ENCODE measurements at regions not wholly inside any gene's neighbourhood (a gene's known extent, or its start where the extent isn't known, plus 50 kb on each side); places are given as distances from the start of the nearest gene placed in this dataset.
"Not testable (repeated sequence)": the region's sequence is repeated elsewhere in the genome, so short reads cannot be mapped to it uniquely, and the experiment has no call there.

DNA sequence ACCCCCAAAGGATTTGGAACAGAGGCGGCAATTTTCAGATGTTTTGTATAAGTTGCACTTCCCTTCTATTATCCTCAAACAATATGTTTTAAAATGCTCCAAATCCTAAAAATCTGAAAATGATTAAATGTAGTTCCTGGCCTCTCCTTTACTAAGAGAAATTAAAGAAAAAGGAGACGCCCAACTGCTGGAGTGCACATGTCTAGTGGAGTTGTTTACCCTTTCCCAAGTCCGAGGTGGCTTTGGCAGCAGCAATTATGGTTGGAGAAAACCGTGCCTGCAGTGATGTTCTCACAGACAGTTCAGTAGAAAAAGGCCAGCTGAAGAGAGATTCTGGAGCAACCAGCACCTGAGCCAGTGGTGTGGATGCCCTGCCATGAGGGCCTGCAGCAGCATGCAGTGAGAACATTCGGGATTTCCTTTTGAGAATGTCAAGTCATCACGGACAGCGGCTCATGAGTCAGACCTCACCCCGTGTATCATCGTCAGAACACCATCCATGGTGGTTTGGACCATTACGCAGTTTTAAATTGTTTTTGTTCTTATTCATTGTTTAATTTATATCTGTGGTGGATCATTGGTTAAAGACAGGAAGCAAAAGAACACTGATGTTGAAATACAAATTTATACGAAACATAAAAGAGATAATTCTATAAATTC is 179.0 kb upstream of the KRR1 start:
- Histone ChIP-seq H3K4me1 (ENCODE audit: control insufficient read depth, insufficient read depth, low read length, poor library complexity, severe bottlenecking) (no peaks in the 10 kb centered on the region), H3K36me3 (ENCODE audit: control insufficient read depth, insufficient read depth, low read length) (no peaks in the 10 kb centered on the region), H3K4me3 (ENCODE audit: insufficient read depth, low read depth, low read length, poor library complexity, severe bottlenecking) (no peak overlapping the region), H3K27me3 (replicated peaks; ENCODE audit: control insufficient read depth, insufficient read depth, low read length, poor library complexity, severe bottlenecking) (no peaks in the 10 kb centered on the region), H3K9me3 (ENCODE audit: control insufficient read depth, low read length) (no peaks in the 10 kb centered on the region), H3K27ac (ENCODE audit: insufficient read depth, low read length, poor library complexity, severe bottlenecking) (no peak overlapping the region)
- no peak for DNase-seq

DNA sequence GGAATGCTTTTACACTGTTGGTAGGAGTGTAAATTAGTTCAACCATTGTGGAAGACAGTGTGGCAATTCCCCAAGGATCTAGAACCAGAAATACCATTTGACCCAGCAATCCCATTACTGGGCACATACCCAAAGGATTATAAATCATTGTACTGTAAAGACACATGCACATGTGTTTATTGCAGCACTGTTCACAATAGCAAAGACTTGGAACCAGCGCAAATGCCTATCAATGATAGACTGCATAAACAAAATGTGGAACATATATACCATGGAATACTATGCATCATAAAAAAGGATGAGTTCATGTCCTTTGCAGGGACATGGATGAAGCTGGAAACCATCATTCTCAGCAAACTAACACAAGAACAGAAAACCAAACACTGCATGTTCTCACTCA is 174.8 kb upstream of the KRR1 start:
- not testable (repeated sequence) for DNase-seq; H3K4me3 ChIP-seq (ENCODE audit: insufficient read depth, low read depth, low read length, poor library complexity, severe bottlenecking); H3K27ac ChIP-seq (ENCODE audit: insufficient read depth, low read length, poor library complexity, severe bottlenecking)

DNA sequence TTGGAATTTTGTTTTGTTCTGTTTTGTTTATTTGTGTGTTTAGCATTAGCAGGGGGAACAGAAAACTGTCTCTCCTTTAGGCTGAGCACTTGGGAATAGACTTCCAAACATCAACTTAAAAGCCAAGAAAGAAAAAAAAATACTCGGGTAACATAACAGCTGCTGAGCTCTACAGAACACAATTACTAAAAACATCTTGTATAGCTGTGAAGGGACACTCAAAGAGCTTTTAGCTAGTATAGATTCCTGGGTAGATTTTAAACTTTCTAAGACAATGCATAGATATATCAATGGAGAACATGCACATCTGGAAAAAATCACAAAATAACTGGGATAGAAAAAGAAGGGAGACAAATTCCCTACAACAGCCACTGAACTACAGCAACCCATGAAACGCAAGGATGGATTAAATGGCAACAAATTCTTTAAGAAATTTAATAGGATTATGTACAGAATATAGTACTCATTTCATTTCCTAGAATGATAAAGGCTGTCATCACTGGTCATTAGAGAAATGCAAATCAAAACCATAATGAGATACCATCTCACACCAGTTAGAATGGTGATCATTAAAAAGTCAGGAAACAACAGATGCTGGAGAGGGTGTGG is 174.3 kb upstream of the KRR1 start:
- no peak overlapping the region for H3K27ac ChIP-seq (ENCODE audit: insufficient read depth, low read length, poor library complexity, severe bottlenecking)
- DNase-seq, result no peak

More for the DNA sequence above, 174.8 kb upstream of the KRR1 start:
- not testable (repeated sequence) for H3K9me3 ChIP-seq (ENCODE audit: control insufficient read depth, low read length); H3K36me3 ChIP-seq (ENCODE audit: control insufficient read depth, insufficient read depth, low read length); H3K4me1 ChIP-seq (ENCODE audit: control insufficient read depth, insufficient read depth, low read length, poor library complexity, severe bottlenecking); H3K27me3 ChIP-seq (replicated peaks; ENCODE audit: control insufficient read depth, insufficient read depth, low read length, poor library complexity, severe bottlenecking)

DNA sequence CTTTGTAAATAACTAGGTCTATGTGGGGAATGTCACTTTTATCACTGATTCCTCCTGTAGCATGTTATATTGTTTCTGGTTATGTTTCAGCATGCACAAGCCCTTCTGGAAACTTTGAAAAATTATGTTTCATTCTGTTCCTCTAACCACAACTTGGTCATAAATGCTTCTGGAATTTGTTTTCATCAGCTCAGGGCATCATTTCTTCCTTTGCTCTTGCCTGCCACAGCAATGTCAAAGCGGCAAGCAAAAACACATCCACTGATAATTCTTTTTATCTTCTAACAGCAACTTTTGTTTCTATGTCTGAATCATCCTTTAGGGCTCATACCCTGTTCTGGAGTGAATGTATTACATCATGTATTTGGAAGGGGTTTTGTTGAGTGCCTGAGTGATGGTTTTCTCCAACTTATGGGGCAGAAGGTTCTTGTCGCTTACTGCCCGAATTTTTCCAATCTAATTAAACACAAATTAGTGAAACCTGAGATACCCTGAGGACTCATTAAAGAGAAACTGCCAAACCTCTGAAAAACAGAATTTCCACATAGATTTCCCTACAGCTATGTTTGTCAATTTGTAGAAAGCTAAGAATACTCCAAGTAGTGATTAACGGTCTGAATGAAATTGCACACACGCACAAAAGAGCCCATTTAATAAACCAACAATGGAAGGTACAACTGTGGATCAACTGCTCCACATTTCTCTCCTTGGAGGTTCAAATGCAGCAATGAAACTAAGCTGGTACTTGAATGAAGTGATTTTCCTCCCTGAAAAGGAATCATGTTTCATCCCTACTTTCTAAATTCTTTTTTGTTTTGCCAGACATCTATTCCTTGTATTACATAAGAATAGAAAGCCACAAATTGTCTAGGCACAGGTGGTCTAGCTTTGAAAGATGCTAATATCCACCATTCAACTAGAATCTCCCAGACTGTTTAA is 173.5 kb upstream of the KRR1 start:
- H3K27me3 ChIP-seq (replicated peaks; ENCODE audit: control insufficient read depth, insufficient read depth, low read length, poor library complexity, severe bottlenecking), result no peaks in the 10 kb centered on the region
- no peaks in the 10 kb centered on the region for H3K4me1 ChIP-seq (ENCODE audit: control insufficient read depth, insufficient read depth, low read length, poor library complexity, severe bottlenecking)
- H3K36me3 ChIP-seq (ENCODE audit: control insufficient read depth, insufficient read depth, low read length), result no peaks in the 10 kb centered on the region
- H3K9me3 ChIP-seq (ENCODE audit: control insufficient read depth, low read length), result no peaks in the 10 kb centered on the region
- no peak for DNase-seq
- H3K4me3 ChIP-seq (ENCODE audit: insufficient read depth, low read depth, low read length, poor library complexity, severe bottlenecking), result no peak overlapping the region
- H3K27ac ChIP-seq (ENCODE audit: insufficient read depth, low read length, poor library complexity, severe bottlenecking), result no peak overlapping the region

More for the DNA sequence above, 174.3 kb upstream of the KRR1 start:
- no peaks in the 10 kb centered on the region for H3K27me3 ChIP-seq (replicated peaks; ENCODE audit: control insufficient read depth, insufficient read depth, low read length, poor library complexity, severe bottlenecking)
- no peaks in the 10 kb centered on the region for H3K4me1 ChIP-seq (ENCODE audit: control insufficient read depth, insufficient read depth, low read length, poor library complexity, severe bottlenecking)
- H3K36me3 ChIP-seq (ENCODE audit: control insufficient read depth, insufficient read depth, low read length), result no peaks in the 10 kb centered on the region
- no peaks in the 10 kb centered on the region for H3K9me3 ChIP-seq (ENCODE audit: control insufficient read depth, low read length)
- no peak overlapping the region for H3K4me3 ChIP-seq (ENCODE audit: insufficient read depth, low read depth, low read length, poor library complexity, severe bottlenecking)

DNA sequence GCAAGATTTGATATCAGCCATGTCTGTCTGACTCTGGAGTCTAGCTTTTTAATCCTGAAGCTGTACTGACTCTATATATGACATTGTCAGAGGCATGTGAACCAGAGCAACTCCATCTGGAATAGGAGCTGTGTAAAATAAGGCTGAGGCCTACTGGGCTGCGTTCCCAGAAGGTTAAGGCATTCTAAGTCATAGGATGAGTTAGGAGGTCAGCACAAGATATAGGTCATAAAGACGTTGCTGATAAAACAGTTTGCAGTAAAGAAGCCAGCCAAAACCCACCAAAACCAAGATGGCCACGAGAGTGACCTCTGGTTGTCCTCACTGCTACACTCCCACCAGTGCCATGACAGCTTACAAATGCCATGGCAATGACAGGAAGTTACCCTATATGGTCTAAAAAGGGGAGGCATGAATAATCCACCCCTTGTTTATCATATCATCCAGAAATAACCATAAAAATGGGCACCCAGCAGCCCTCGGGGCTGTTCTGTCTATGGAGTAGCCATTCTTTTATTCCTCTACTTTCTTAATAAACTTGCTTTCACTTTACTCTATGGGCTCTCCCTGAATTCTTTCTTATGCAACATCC is 172.7 kb upstream of the KRR1 start:
- not testable (repeated sequence) for H3K27ac ChIP-seq (ENCODE audit: insufficient read depth, low read length, poor library complexity, severe bottlenecking); H3K4me1 ChIP-seq (ENCODE audit: control insufficient read depth, insufficient read depth, low read length, poor library complexity, severe bottlenecking); DNase-seq; H3K27me3 ChIP-seq (replicated peaks; ENCODE audit: control insufficient read depth, insufficient read depth, low read length, poor library complexity, severe bottlenecking); H3K9me3 ChIP-seq (ENCODE audit: control insufficient read depth, low read length); H3K36me3 ChIP-seq (ENCODE audit: control insufficient read depth, insufficient read depth, low read length); H3K4me3 ChIP-seq (ENCODE audit: insufficient read depth, low read depth, low read length, poor library complexity, severe bottlenecking)

DNA sequence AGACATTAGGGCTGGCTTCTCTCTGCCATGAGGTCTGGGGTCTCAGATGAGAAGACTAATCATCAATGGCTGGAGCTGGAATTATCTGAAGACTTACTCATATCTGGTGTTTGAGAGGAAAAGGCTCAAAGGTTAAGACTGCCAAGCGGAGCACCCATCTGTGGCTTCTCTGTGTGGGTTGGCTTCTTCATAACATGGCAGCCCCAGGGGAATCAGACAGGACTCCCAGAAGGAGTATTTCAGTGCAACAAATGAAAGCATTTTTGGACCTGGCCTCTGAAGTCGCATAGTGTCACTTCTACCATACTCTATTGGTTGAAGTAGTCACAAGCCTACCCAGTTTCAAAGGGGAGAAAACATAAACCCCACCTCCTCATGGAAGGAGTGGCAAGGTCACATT is 171.8 kb upstream of the KRR1 start:
- Histone ChIP-seq H3K36me3 (ENCODE audit: control insufficient read depth, insufficient read depth, low read length) (no peaks in the 10 kb centered on the region), H3K27me3 (replicated peaks; ENCODE audit: control insufficient read depth, insufficient read depth, low read length, poor library complexity, severe bottlenecking) (no peaks in the 10 kb centered on the region), H3K9me3 (ENCODE audit: control insufficient read depth, low read length) (no peaks in the 10 kb centered on the region), H3K4me3 (ENCODE audit: insufficient read depth, low read depth, low read length, poor library complexity, severe bottlenecking) (no peak overlapping the region), H3K27ac (ENCODE audit: insufficient read depth, low read length, poor library complexity, severe bottlenecking) (no peak overlapping the region), H3K4me1 (ENCODE audit: control insufficient read depth, insufficient read depth, low read length, poor library complexity, severe bottlenecking) (no peaks in the 10 kb centered on the region)
- no peak for DNase-seq

DNA sequence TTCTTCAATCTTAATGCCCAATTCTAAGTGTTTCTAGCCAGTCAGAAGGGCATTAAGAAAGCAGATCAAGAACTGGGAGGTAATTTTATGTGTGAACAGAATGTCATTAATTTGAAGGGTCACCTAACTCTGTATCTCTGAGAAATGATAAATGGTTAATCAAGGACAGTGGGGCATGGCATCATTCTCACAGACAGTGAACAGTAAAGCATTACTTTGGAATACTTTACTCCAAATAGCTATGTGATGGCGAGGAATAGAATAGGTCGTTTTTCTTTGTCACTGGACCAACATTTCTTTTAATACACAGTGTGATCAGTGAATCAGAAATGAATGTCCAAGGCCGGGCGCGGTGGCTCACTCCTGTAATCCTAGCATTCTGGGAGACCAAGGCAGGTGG is 166.1 kb upstream of the KRR1 start:
- no peaks in the 10 kb centered on the region for H3K9me3 ChIP-seq (ENCODE audit: control insufficient read depth, low read length)
- no peaks in the 10 kb centered on the region for H3K27me3 ChIP-seq (replicated peaks; ENCODE audit: control insufficient read depth, insufficient read depth, low read length, poor library complexity, severe bottlenecking)
- H3K27ac ChIP-seq (ENCODE audit: insufficient read depth, low read length, poor library complexity, severe bottlenecking), result no peak overlapping the region
- H3K4me1 ChIP-seq (ENCODE audit: control insufficient read depth, insufficient read depth, low read length, poor library complexity, severe bottlenecking), result no peaks in the 10 kb centered on the region
- no peak for DNase-seq
- no peaks in the 10 kb centered on the region for H3K36me3 ChIP-seq (ENCODE audit: control insufficient read depth, insufficient read depth, low read length)
- H3K4me3 ChIP-seq (ENCODE audit: insufficient read depth, low read depth, low read length, poor library complexity, severe bottlenecking), result no peak overlapping the region

DNA sequence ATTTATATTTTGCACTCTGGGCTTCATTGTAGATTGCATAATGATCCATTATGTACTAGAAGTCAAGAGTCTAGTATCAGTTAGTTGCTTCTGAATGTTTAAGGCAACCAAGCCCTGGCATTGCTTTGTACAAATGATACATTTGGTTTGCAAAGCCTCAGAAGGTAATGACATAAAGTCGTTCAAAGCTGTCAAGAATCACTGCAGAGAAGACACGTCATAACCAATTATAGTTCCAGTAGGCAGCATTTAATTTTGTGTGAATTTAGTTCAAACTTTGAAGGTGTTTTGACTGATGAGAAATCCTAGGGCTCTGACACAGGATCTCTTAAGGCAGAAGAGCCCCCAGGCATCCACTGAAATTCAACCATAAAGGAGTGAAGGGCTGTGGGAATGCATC is 163.0 kb upstream of the KRR1 start:
- DNase-seq, result no peak
- H3K9me3 ChIP-seq (ENCODE audit: control insufficient read depth, low read length), result no peaks in the 10 kb centered on the region
- H3K36me3 ChIP-seq (ENCODE audit: control insufficient read depth, insufficient read depth, low read length), result no peaks in the 10 kb centered on the region
- H3K27me3 ChIP-seq (replicated peaks; ENCODE audit: control insufficient read depth, insufficient read depth, low read length, poor library complexity, severe bottlenecking), result no peaks in the 10 kb centered on the region
- H3K4me1 ChIP-seq (ENCODE audit: control insufficient read depth, insufficient read depth, low read length, poor library complexity, severe bottlenecking), result no peaks in the 10 kb centered on the region
- H3K27ac ChIP-seq (ENCODE audit: insufficient read depth, low read length, poor library complexity, severe bottlenecking), result no peak overlapping the region
- no peak overlapping the region for H3K4me3 ChIP-seq (ENCODE audit: insufficient read depth, low read depth, low read length, poor library complexity, severe bottlenecking)

DNA sequence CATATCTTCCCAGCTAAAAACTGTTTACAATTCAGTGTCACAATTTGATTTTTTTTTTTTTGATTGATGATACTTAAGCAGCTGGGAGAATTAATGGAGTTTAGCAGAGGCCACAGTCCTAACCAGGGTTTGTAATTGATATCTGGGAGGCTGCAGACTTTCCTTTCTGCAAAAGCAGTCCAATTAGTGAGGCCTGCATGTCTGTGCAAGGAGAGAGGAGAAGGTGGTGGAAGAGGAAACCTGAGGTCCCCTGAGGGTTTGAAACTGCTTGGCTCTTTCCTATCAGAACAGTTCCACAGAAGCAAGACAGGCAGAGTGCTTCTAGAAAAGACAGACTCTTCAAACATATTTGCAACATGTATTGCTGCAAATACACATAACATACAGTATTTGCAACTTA is 160.8 kb upstream of the KRR1 start:
- H3K4me1 ChIP-seq (ENCODE audit: control insufficient read depth, insufficient read depth, low read length, poor library complexity, severe bottlenecking), result no peaks in the 10 kb centered on the region
- H3K27me3 ChIP-seq (replicated peaks; ENCODE audit: control insufficient read depth, insufficient read depth, low read length, poor library complexity, severe bottlenecking), result no peaks in the 10 kb centered on the region
- no peaks in the 10 kb centered on the region for H3K9me3 ChIP-seq (ENCODE audit: control insufficient read depth, low read length)
- H3K4me3 ChIP-seq (ENCODE audit: insufficient read depth, low read depth, low read length, poor library complexity, severe bottlenecking), result no peak overlapping the region
- no peaks in the 10 kb centered on the region for H3K36me3 ChIP-seq (ENCODE audit: control insufficient read depth, insufficient read depth, low read length)
- DNase-seq, result no peak
- no peak overlapping the region for H3K27ac ChIP-seq (ENCODE audit: insufficient read depth, low read length, poor library complexity, severe bottlenecking)

DNA sequence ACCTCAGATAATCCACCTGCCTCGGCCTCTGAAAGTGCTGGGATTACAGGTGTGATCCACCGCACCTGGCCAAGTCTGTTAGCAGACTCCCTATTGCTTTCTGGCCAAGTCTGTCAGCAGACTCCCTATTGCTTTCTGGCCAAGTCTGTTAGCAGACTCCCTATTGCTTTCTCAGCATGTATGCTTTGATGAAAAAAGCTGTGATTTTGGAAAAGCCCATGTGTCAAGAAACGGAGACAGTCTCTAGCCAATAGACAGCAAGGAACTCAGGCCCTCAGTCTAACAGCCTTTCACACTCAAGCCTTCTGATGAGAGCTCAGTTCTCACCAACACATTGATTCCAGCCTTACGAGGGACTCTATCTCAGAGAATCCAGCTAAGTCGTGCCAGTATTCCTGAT is 158.8 kb upstream of the KRR1 start:
- Histone ChIP-seq H3K36me3 (ENCODE audit: control insufficient read depth, insufficient read depth, low read length) (no peaks in the 10 kb centered on the region), H3K4me1 (ENCODE audit: control insufficient read depth, insufficient read depth, low read length, poor library complexity, severe bottlenecking) (no peaks in the 10 kb centered on the region), H3K4me3 (ENCODE audit: insufficient read depth, low read depth, low read length, poor library complexity, severe bottlenecking) (no peak overlapping the region), H3K27ac (ENCODE audit: insufficient read depth, low read length, poor library complexity, severe bottlenecking) (no peak overlapping the region), H3K9me3 (ENCODE audit: control insufficient read depth, low read length) (no peaks in the 10 kb centered on the region), H3K27me3 (replicated peaks; ENCODE audit: control insufficient read depth, insufficient read depth, low read length, poor library complexity, severe bottlenecking) (no peaks in the 10 kb centered on the region)
- DNase-seq, result no peak

All from effector memory CD4-positive, alpha-beta T cell (primary cell).